HG03439 (cell line): ENCODE measurements at regions not wholly inside any gene's neighbourhood (a gene's known extent, or its start where the extent isn't known, plus 50 kb on each side); places are given as distances from the start of the nearest gene placed in this dataset.
"Not testable (repeated sequence)": the region's sequence is repeated elsewhere in the genome, so short reads cannot be mapped to it uniquely, and the experiment has no call there.

Experiments
- ATAC-seq: cut with Tn5 transposase; IDR thresholded peaks from one replicate; pipeline ENCODE4 v1.9.1; 2021; ENCODE audit warnings: mild to moderate bottlenecking, moderate library complexity; ENCODE audit not compliant: unreplicated experiment

- ATAC-seq: no peak
Observed at GRCh38 chr15:66993874-66994696, 71.3 kb upstream of the SMAD3 start.

DNA sequence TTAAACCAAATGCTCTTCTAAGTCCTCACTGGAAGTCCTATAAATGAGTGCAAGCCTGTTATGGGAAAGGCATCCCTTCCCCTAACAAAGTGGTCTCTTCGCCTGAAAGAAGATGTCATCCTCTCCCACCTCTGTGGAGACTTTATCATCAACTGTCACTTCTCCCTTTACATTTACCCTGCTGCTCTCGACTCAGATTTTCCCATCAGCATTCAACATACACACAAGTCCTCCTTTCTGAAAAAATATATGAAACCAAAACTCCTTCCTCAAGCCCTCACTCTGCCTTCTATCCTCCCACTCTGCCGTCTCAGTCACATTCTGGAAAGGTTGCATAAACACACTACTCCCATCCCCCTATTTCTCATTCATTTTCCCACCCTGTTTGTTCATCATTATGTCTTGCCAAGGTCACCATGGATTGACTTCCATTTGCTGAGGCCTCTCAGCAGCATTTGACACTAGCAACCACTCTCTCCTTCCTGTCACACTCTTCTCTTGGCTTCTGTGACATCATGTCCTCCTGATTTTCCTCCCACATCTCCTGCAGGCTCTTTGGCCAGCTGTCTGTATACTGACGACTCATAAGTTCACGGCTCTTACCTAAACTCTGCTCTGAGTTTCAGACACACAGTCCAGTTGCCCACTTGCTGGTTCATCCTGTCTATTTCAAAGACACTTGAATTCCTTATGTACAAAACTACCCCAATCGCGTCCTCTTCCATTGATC lies 70.3 kb upstream of the SMAD3 start:
- no peak for ATAC-seq

DNA sequence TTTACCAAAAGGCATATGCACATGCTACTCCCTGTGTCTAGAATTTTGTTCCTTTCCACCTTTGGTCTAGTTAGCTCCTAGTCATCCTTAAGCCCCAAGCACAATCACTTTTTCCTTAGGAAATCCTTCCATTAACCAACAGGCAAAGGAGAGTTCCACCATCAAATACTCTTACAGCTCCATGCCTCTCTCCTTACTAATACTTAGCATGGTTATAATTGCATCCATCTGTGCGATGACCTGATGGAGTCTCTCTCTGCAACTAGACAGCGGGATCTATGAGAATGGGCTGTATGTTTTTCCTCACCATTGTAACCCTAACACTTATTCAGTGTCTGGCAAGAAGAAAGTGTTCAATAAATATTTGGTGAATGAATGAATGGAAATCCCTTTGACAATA lies 69.3 kb upstream of the SMAD3 start:
- no peak for ATAC-seq

DNA sequence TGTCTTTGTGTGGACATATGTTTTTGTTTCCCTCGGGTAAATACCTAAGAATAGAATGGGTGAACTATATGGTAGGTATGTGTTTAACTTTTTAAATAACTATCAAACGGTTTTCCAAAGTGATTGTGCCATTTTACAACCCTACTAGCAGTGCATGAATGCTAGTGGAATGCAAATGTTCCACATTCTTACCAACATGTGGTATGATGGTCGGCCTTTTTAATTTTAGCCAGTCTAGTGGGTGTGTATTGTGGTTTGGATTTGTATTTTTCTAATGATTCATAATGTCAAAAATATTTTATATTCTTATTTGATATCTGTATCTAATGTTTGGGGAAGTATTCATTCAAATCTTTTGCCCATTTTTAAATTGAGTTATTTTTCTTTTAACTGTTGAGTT lies 68.2 kb upstream of the SMAD3 start:
- ATAC-seq: no peak

GRCh38 chr15:66998234-66998633 lies 67.2 kb upstream of the SMAD3 start:
- ATAC-seq: not testable (repeated sequence)

GRCh38 chr15:66999046-66999968 lies 66.1 kb upstream of the SMAD3 start:
- ATAC-seq: no peak

GRCh38 chr15:67000896-67001295 lies 64.5 kb upstream of the SMAD3 start:
- no peak for ATAC-seq

DNA sequence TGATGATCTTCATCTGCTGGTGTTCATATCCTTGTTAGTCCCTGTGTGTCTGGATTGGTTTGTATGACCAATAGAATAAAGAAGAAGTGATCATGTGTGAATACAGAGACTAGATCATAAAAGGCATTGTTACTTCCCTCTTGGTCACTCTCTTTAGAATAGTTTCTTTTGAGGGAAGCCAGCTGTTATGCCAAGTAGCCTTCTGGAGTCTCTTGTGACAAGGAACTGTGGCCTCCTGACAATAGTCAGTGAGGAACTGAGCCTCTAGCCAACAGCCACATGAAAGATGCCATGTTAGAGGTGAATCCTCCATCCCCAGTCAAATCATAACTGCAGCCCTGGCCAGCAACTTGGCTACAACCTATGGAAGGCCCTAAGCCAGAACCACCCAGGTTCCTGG lies 63.0 kb upstream of the SMAD3 start:
- no peak for ATAC-seq

DNA sequence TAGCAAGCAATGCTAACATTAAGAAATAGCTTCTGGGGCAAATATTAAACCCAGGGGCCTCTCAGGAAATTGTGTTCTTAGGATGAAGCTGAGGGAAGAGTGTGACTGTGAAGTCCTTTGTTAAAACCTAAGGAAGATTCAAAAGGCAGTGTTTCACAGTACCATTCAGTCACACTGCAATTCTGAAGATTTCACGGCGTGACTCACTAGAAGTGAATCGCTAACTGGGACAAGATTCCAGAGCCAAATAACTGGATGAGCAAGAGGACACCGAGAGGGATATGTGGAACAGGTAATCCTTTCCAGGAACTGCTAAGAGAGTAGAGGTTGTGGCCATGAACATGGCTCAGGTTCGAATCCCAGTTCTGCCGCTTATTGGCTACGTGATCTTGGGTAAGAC lies 61.8 kb upstream of the SMAD3 start:
- ATAC-seq: no peak

DNA sequence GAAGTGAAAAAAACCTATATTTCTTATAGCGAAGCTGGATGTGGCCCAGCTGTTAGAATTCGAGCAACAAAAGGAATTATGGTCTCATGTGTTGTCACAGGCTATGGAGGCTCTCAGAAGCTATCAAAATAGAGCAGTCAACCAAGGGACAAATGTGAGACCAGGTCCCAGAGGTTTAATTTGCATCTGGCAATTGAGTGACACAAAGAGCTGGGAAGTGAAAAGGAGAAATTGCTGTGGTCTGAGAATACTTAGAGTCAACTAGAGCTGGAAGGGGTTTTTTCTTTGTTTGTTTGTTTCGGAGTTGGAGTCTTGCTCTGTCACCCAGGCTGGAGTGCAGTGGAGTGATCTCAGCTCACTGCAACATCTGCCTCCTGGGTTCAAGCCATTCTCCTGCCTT lies 61.3 kb upstream of the SMAD3 start:
- ATAC-seq: no peak

DNA sequence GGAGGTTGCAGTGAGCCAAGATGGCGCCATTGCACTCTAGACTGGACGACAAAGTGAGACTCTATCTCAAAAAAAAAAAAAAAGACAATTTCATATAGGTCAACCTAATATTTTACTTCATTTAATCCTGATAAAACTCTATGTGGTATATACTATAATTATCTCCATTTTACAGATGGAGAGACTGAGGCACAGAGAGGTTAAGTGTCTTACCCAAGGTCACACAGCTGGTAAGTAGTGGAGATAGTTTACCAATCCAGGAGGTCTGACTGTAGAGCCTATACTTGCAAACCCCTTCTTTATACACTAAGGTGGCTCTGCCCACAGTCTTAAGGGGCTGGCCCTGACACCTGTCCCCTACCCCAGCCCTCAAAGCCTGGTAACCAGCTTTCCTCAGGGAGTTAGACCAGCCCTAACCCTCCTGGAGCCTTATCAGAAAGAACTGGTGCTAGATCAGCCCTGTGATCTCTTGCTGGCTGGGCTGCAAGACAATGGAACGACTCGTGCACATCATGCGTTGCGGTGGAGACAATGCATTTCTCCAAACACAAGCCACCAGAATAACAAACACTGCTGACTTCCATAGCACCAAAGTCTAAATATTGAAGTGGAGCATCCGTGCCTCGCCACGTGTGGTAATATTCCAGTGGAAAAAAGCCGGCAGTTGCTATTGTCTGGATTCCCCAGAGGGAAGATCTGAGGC lies 60.0 kb upstream of the SMAD3 start:
- ATAC-seq: no peak

GRCh38 chr15:67006083-67007065 lies 59.0 kb upstream of the SMAD3 start:
- ATAC-seq: no peak

- no peak for ATAC-seq
Observed at GRCh38 chr15:67009576-67010569, 55.5 kb upstream of the SMAD3 start.

DNA sequence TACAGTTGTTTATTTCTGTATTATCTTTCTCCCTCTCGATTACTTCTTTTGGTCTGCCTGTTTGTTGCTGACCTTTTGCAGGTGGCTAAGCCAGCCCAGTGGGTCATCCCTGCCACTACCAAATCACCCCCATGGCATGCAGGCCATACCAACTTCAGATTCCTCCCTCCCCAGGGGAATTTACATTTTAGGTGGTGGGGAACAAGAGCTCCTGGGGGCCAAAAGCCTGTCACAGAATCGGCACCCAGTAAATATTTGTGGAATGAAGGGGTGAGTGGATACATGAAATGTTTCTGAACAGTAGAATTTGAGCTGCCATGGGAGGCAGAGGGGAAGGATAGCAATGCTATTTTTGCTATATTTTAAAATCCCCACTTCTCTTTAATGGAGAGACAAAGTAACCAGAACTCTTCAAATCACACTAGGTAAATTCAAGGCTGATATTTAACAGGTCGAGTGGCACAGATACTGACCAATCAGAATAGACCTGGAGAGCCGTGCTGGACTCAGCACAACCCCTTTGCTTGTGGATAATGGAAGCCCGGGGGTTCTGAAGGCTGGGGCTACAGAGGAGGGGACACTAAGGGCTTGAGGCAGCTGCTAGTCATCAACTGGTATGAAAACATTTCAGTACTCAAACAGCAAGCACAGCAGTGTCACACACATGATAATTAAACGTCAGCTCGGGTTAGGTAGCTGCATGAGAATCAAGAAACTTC lies 54.3 kb upstream of the SMAD3 start:
- no peak for ATAC-seq

- no peak for ATAC-seq
Observed at GRCh38 chr15:67011617-67012005, 53.8 kb upstream of the SMAD3 start.

DNA sequence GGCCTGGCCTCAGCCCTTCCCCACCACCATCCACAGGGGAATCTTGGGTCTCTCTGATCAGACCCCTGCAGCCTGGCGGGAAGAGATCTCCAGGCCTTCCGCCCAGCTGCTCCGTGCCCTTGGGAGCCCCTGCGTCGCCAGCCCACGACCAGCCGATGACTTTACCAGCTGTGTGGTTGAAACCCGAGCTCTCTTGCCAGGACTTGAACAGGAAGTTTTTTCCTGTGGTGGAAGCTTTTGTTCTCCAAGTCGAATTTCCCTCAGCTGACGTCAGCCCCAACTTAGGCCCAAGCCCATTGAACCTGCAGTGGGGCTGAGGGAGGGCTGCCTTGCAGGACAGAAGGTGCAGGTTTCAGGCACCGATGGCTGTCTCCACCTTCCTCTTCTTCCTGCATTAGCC lies 51.7 kb upstream of the SMAD3 start:
- no peak for ATAC-seq
